Muscle layer of colon (tissue), 2 donors: ENCODE measurements at regions not wholly inside any gene's neighbourhood (a gene's known extent, or its start where the extent isn't known, plus 50 kb on each side); places are given as distances from the start of the nearest gene placed in this dataset.
"Not testable (repeated sequence)": the region's sequence is repeated elsewhere in the genome, so short reads cannot be mapped to it uniquely, and the experiment has no call there.

Experiments
- H3K27ac ChIP-seq: one replicate; pipeline ENCODE4 v1.7.0; 2013; ENCODE audit warnings: low read depth, mild to moderate bottlenecking, low read length, moderate library complexity
- H3K27me3 ChIP-seq, 2 donors: one replicate each; pipeline ENCODE4 v1.7.0; 2013; ENCODE audit warnings: low read length in 2 of 2, mild to moderate bottlenecking in 2 of 2; ENCODE audit not compliant: insufficient read depth in 2 of 2, control insufficient read depth in 1 of 2
- H3K36me3 ChIP-seq: one replicate; pipeline ENCODE4 v1.7.0; 2013; ENCODE audit warnings: mild to moderate bottlenecking, low read length; ENCODE audit not compliant: insufficient read depth
- H3K4me1 ChIP-seq: one replicate; pipeline ENCODE4 v1.7.0; 2013; ENCODE audit warnings: mild to moderate bottlenecking, low read length; ENCODE audit not compliant: insufficient read depth
- H3K4me3 ChIP-seq, 2 donors: one replicate each; pipeline ENCODE4 v1.7.0; 2013; ENCODE audit warnings: low read length in 2 of 2, low read depth in 1 of 2, mild to moderate bottlenecking in 1 of 2, moderate library complexity in 1 of 2
- H3K9ac ChIP-seq: one replicate; pipeline ENCODE4 v1.7.0; 2013; ENCODE audit warnings: low read length
- H3K9me3 ChIP-seq: one replicate; pipeline ENCODE4 v1.7.0; 2013; ENCODE audit warnings: mild to moderate bottlenecking, low read length
- donor health status: abdominal sarcoma.
- donor health status: Adenocarcinoma of cecum.

GRCh38 chrX:39779952-39780783 is 317.6 kb downstream of the BCOR start:
- no peak overlapping the region for H3K27ac ChIP-seq
- H3K9ac ChIP-seq: no peak overlapping the region
- H3K4me3 ChIP-seq: no peak overlapping the region
- H3K9me3 ChIP-seq: no peaks in the 10 kb centered on the region
- no peaks in the 10 kb centered on the region for H3K36me3 ChIP-seq
- H3K27me3 ChIP-seq: no peaks in the 10 kb centered on the region
- no peaks in the 10 kb centered on the region for H3K4me1 ChIP-seq

- Histone ChIP-seq H3K4me1 (no peaks in the 10 kb centered on the region), H3K27ac (no peak overlapping the region), H3K36me3 (no peaks in the 10 kb centered on the region), H3K27me3 (no peaks in the 10 kb centered on the region), H3K9me3 (no peaks in the 10 kb centered on the region), H3K9ac (no peak overlapping the region), H3K4me3 (no peak overlapping the region)
Observed at GRCh38 chrX:39782276-39782675, 315.5 kb downstream of the BCOR start.

- H3K4me1 ChIP-seq: no peaks in the 10 kb centered on the region
- H3K36me3 ChIP-seq: no peaks in the 10 kb centered on the region
- H3K9ac ChIP-seq: no peak overlapping the region
- H3K9me3 ChIP-seq: no peaks in the 10 kb centered on the region
- H3K4me3 ChIP-seq: no peak overlapping the region
- H3K27ac ChIP-seq: no peak overlapping the region
- no peaks in the 10 kb centered on the region for H3K27me3 ChIP-seq
Observed at GRCh38 chrX:39787999-39788398, 309.8 kb downstream of the BCOR start.

- Histone ChIP-seq H3K9ac (no peak overlapping the region), H3K27ac (no peak overlapping the region), H3K9me3 (no peaks in the 10 kb centered on the region), H3K4me3 (no peak overlapping the region), H3K4me1 (no peaks in the 10 kb centered on the region), H3K36me3 (no peaks in the 10 kb centered on the region), H3K27me3 (no peaks in the 10 kb centered on the region)
Observed at GRCh38 chrX:39788521-39788920, 309.2 kb downstream of the BCOR start.

GRCh38 chrX:39791691-39792090 is 306.1 kb downstream of the BCOR start:
- no peak overlapping the region for H3K27ac ChIP-seq
- no peaks in the 10 kb centered on the region for H3K9me3 ChIP-seq
- H3K4me1 ChIP-seq: no peaks in the 10 kb centered on the region
- H3K4me3 ChIP-seq: no peak overlapping the region
- H3K36me3 ChIP-seq: no peaks in the 10 kb centered on the region
- H3K27me3 ChIP-seq: no peaks in the 10 kb centered on the region
- no peak overlapping the region for H3K9ac ChIP-seq

GRCh38 chrX:39795605-39796004 is 302.2 kb downstream of the BCOR start:
- Histone ChIP-seq H3K27ac (no peak overlapping the region), H3K9ac (no peak overlapping the region), H3K9me3 (no peaks in the 10 kb centered on the region), H3K4me1 (no peaks in the 10 kb centered on the region), H3K36me3 (no peaks in the 10 kb centered on the region), H3K4me3 (no peak overlapping the region), H3K27me3 (no peaks in the 10 kb centered on the region)

GRCh38 chrX:39796856-39797255 is 300.9 kb downstream of the BCOR start:
- no peaks in the 10 kb centered on the region for H3K27me3 ChIP-seq
- no peaks in the 10 kb centered on the region for H3K9me3 ChIP-seq

GRCh38 chrX:39798488-39798887 is 299.3 kb downstream of the BCOR start:
- not testable (repeated sequence) for H3K27ac ChIP-seq, H3K4me1 ChIP-seq, H3K27me3 ChIP-seq, H3K36me3 ChIP-seq, H3K4me3 ChIP-seq, H3K9ac ChIP-seq, H3K9me3 ChIP-seq

More at GRCh38 chrX:39796856-39797255, 300.9 kb downstream of the BCOR start:
- no peak overlapping the region for H3K27ac ChIP-seq
- no peak overlapping the region for H3K9ac ChIP-seq
- H3K4me1 ChIP-seq: no peaks in the 10 kb centered on the region
- H3K36me3 ChIP-seq: no peaks in the 10 kb centered on the region
- no peak overlapping the region for H3K4me3 ChIP-seq

- Histone ChIP-seq H3K4me1 (no peaks in the 10 kb centered on the region), H3K9ac (no peak overlapping the region), H3K9me3 (no peaks in the 10 kb centered on the region), H3K36me3 (no peaks in the 10 kb centered on the region), H3K27me3 (peaks cover 0 to 6% of the 10 kb centered on the region in 2 donors), H3K27ac (no peak overlapping the region), H3K4me3 (no peak overlapping the region)
Observed at GRCh38 chrX:39802354-39802753, 295.4 kb downstream of the BCOR start.

- H3K27ac ChIP-seq: no peak overlapping the region
Observed at GRCh38 chrX:39802908-39803307, 294.9 kb downstream of the BCOR start.

GRCh38 chrX:39805022-39805421 is 292.7 kb downstream of the BCOR start:
- Histone ChIP-seq H3K9ac (no peak overlapping the region), H3K4me3 (no peak overlapping the region), H3K27me3 (peaks cover 0 to 6% of the 10 kb centered on the region in 2 donors), H3K36me3 (no peaks in the 10 kb centered on the region), H3K9me3 (no peaks in the 10 kb centered on the region), H3K4me1 (no peaks in the 10 kb centered on the region), H3K27ac (no peak overlapping the region)

More at GRCh38 chrX:39802908-39803307, 294.9 kb downstream of the BCOR start:
- no peak overlapping the region for H3K9ac ChIP-seq
- H3K4me3 ChIP-seq: no peak overlapping the region
- H3K36me3 ChIP-seq: no peaks in the 10 kb centered on the region
- H3K27me3 ChIP-seq: peaks cover 0 to 6% of the 10 kb centered on the region in 2 donors
- no peaks in the 10 kb centered on the region for H3K4me1 ChIP-seq
- no peaks in the 10 kb centered on the region for H3K9me3 ChIP-seq

- Histone ChIP-seq H3K27me3 (peaks cover 0 to 6% of the 10 kb centered on the region in 2 donors), H3K9ac (no peak overlapping the region), H3K4me1 (no peaks in the 10 kb centered on the region), H3K36me3 (no peaks in the 10 kb centered on the region), H3K9me3 (no peaks in the 10 kb centered on the region), H3K27ac (no peak overlapping the region), H3K4me3 (no peak overlapping the region)
Observed at GRCh38 chrX:39805825-39806224, 291.9 kb downstream of the BCOR start.
